Osteoblast (primary cell): ENCODE measurements at regions not wholly inside any gene's neighbourhood (a gene's known extent, or its start where the extent isn't known, plus 50 kb on each side); places are given as distances from the start of the nearest gene placed in this dataset.

Experiments used
- DNase-seq: peaks from one replicate; pipeline ENCODE4 v3.0.0; 2011; ENCODE audit warnings: low spot score, mixed read lengths; ENCODE audit not compliant: insufficient read length; ENCODE audit errors: missing footprints
- H2AFZ ChIP-seq: 2 replicates; pipeline ENCODE4 v1.6.0; 2011; ENCODE audit warnings: mild to moderate bottlenecking, low read length
- H3K27ac ChIP-seq: 2 replicates; pipeline ENCODE4 v1.5.1; 2011; ENCODE audit warnings: mild to moderate bottlenecking, low read depth, low read length, moderate library complexity
- H3K27me3 ChIP-seq: 2 replicates; pipeline ENCODE4 v1.6.0; 2012; ENCODE audit warnings: mild to moderate bottlenecking, control low read depth, inconsistent platforms, low read length, moderate library complexity; ENCODE audit not compliant: insufficient read depth
- H3K36me3 ChIP-seq: 2 replicates; pipeline ENCODE4 v1.5.1; 2011; ENCODE audit warnings: mild to moderate bottlenecking, low read length, control low read depth, moderate library complexity; ENCODE audit not compliant: insufficient read depth
- H3K4me1 ChIP-seq: 2 replicates; pipeline ENCODE4 v1.5.1; 2011; ENCODE audit warnings: mild to moderate bottlenecking, low read length, control low read depth, moderate library complexity; ENCODE audit not compliant: insufficient read depth
- H3K4me2 ChIP-seq: 2 replicates; pipeline ENCODE4 v1.6.0; 2011; ENCODE audit warnings: mild to moderate bottlenecking, low read length; ENCODE audit not compliant: insufficient read depth
- H3K4me3 ChIP-seq: fragments of 200-600 bp; sonication (generic); 3 replicates; pipeline ENCODE4 v1.5.1; 2012; ENCODE audit warnings: mild to moderate bottlenecking, low read length, inconsistent platforms; ENCODE audit not compliant: insufficient read depth
- H3K79me2 ChIP-seq: 2 replicates; pipeline ENCODE4 v1.6.0; 2012; ENCODE audit warnings: mild to moderate bottlenecking, low read length, control low read depth, inconsistent platforms; ENCODE audit not compliant: insufficient read depth
- H3K9me3 ChIP-seq: 2 replicates; pipeline ENCODE4 v1.5.1; 2011; ENCODE audit warnings: low read depth, low read length, control low read depth
- H4K20me1 ChIP-seq: 2 replicates; pipeline ENCODE4 v1.6.0; 2012; ENCODE audit warnings: mild to moderate bottlenecking, low read length, control low read depth; ENCODE audit not compliant: insufficient read depth
- TF ChIP-seq, protein P1 (sequence below): IDR thresholded peaks from 2 replicates; pipeline ENCODE4 v1.5.1; 2011; ENCODE audit warnings: mild to moderate bottlenecking, low read depth, low read length, moderate library complexity; ENCODE audit errors: extremely low read depth

DNA sequence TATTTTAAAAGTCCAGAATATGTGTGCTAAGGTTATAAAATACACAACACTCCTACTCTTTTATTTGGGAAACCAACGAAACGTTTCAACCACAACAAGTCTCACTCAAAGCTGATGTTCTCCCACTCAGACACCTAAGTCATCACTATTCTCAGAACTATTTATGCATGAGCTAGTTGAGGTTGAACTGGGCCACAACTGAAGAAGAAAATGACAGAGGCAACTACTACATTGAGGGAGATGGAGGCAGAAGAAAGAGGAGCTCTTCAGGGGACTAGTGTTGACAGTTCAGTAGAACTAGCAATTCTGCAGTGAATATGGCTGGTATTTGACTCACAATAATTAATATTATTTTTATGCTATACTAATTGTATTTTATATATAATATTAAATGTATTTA lies 198.2 kb downstream of the SEC16B start:
- Histone ChIP-seq H3K79me2 (no peaks in the 10 kb centered on the region), H3K4me2 (no peak overlapping the region), H2AFZ (no peak overlapping the region), H3K27me3 (no peaks in the 10 kb centered on the region), H3K27ac (no peak overlapping the region), H3K4me1 (no peaks in the 10 kb centered on the region), H4K20me1 (no peaks in the 10 kb centered on the region), H3K4me3 (no peak overlapping the region), H3K9me3 (no peaks in the 10 kb centered on the region), H3K36me3 (no peaks in the 10 kb centered on the region)
- TF ChIP-seq, protein P1, sequence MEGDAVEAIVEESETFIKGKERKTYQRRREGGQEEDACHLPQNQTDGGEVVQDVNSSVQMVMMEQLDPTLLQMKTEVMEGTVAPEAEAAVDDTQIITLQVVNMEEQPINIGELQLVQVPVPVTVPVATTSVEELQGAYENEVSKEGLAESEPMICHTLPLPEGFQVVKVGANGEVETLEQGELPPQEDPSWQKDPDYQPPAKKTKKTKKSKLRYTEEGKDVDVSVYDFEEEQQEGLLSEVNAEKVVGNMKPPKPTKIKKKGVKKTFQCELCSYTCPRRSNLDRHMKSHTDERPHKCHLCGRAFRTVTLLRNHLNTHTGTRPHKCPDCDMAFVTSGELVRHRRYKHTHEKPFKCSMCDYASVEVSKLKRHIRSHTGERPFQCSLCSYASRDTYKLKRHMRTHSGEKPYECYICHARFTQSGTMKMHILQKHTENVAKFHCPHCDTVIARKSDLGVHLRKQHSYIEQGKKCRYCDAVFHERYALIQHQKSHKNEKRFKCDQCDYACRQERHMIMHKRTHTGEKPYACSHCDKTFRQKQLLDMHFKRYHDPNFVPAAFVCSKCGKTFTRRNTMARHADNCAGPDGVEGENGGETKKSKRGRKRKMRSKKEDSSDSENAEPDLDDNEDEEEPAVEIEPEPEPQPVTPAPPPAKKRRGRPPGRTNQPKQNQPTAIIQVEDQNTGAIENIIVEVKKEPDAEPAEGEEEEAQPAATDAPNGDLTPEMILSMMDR: no peak
- no peak for DNase-seq

DNA sequence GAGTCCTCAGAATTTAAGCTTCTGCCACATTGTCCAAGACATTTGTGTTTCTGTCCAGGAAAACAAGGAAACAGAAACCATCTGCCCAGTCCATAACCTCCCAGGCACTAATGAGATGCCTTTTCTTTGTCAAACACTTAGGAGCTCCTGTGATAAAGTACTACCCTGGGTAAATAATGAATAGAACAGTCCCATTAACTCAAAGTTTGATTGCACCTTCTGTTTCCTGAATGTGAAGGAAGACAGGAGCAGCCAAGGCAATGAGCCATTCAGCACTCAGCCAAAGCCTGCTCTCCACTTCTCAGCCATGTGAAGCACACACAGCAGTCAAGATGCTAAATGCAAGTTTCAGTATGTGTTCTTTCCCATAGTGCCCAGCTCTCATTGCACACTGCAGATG lies 199.8 kb downstream of the SEC16B start:
- Histone ChIP-seq H2AFZ (no peak overlapping the region), H3K4me2 (no peak overlapping the region), H3K4me3 (no peak overlapping the region), H3K36me3 (no peaks in the 10 kb centered on the region), H3K27me3 (no peaks in the 10 kb centered on the region), H4K20me1 (no peaks in the 10 kb centered on the region), H3K79me2 (no peaks in the 10 kb centered on the region), H3K27ac (no peak overlapping the region), H3K9me3 (no peaks in the 10 kb centered on the region), H3K4me1 (no peaks in the 10 kb centered on the region)
- DNase-seq: no peak
- TF ChIP-seq, protein P1: no peak

DNA sequence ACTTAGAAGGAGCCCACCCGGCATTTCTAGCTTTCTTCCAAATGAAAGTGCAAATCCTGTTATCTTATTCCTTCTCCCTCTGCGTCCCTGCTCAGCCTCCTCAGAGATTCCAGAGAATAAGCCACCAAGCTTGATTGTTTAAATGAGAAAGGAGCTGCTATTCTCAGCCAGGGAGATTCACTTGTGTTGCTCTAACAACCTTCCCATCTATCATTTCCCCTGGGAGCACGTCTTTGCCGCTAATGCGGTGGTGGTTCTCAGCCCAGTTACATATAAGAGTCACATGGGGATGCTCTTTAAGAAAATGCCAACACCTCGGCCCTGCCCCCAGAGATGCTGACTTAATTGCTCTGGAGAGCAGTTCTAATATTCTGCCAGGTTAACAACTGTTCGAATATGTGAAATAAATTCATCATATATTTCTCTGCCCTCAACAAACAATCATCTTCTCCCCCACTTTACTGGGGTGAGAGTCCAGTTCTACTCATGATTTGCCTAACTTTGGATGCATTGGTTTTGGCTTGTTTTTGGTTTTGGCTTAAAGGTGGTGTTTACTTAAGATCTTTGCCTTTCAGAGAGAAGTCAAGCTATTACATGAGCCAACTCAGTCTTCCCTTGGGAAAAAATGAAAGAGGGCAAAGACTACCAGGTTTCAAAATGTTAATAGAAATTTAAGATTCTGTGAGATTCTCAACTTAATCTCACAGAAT lies 213.9 kb downstream of the SEC16B start:
- no peaks in the 10 kb centered on the region for H3K27me3 ChIP-seq
- no peak overlapping the region for H3K4me3 ChIP-seq
- H3K9me3 ChIP-seq: no peaks in the 10 kb centered on the region
- no peak overlapping the region for H3K4me2 ChIP-seq
- no peaks in the 10 kb centered on the region for H3K4me1 ChIP-seq
- no peaks in the 10 kb centered on the region for H3K36me3 ChIP-seq
- H3K79me2 ChIP-seq: no peaks in the 10 kb centered on the region
- H3K27ac ChIP-seq: no peak overlapping the region
- DNase-seq: no peak
- no peak overlapping the region for H2AFZ ChIP-seq
- TF ChIP-seq, protein P1: no peak
- H4K20me1 ChIP-seq: no peaks in the 10 kb centered on the region

DNA sequence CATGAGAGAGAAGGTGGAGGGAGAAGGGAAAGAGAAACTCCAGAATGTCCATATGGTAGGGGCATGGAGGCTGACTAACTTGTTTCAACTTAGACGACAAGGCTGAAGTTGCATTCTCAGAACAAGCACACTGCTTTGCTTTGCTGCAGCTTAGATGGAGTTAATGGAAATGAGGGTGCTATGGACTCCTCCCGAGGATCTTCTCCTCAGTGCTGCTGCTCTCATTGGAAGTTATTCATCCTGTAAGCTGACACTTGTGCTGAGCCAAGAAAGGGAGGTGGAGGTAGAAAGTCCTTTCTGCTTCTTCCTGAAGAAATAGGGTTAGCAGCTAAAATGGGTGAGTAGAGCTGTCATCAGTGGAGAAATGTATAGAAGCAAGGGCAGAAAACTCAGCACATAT lies 215.3 kb downstream of the SEC16B start:
- no peaks in the 10 kb centered on the region for H3K79me2 ChIP-seq
- TF ChIP-seq, protein P1: no peak
- H3K27ac ChIP-seq: no peak overlapping the region

More for the DNA sequence above, 215.3 kb downstream of the SEC16B start:
- Histone ChIP-seq H3K4me1 (no peaks in the 10 kb centered on the region), H3K4me3 (no peak overlapping the region), H3K9me3 (no peaks in the 10 kb centered on the region), H4K20me1 (no peaks in the 10 kb centered on the region), H3K4me2 (no peak overlapping the region), H3K27me3 (no peaks in the 10 kb centered on the region), H3K36me3 (no peaks in the 10 kb centered on the region), H2AFZ (no peak overlapping the region)
- no peak for DNase-seq
